SU-DHL-6 (cell line): ENCODE measurements at regions not wholly inside any gene's neighbourhood (a gene's known extent, or its start where the extent isn't known, plus 50 kb on each side); places are given as distances from the start of the nearest gene placed in this dataset.

ENCODE experiments used
- CTCF ChIP-seq: fragments of 200-600 bp; sonication (generic); IDR thresholded peaks from one replicate; pipeline ENCODE4 v1.5.1; 2017; ENCODE audit warnings: antibody characterized with exemption, mild to moderate bottlenecking, low read length, moderate library complexity; ENCODE audit not compliant: insufficient read depth, poor library complexity, severe bottlenecking
- EZH2phosphoT487 ChIP-seq: fragments of 200-600 bp; sonication (generic), shearing (Covaris generic); conservative IDR thresholded peaks from 2 replicates; pipeline ENCODE4 v1.6.1; 2018; ENCODE audit warnings: mild to moderate bottlenecking, antibody characterized with exemption, low read length, moderate library complexity, mixed read lengths

- TF ChIP-seq CTCF (no peak), EZH2phosphoT487 (no peak)
Measured at GRCh38 chr5:20291766-20292165, 303.8 kb upstream of the CDH18 start.
